Testis (tissue), 2 donors: ENCODE measurements at regions not wholly inside any gene's neighbourhood (a gene's known extent, or its start where the extent isn't known, plus 50 kb on each side); places are given as distances from the start of the nearest gene placed in this dataset.

Experiments
- POLR2A ChIP-seq: fragments of 450-650 bp; IDR thresholded peaks from one replicate; pipeline ENCODE4 v1.6.1; 2017; ENCODE audit warnings: antibody characterized with exemption, mild to moderate bottlenecking, moderate library complexity
- TF ChIP-seq, protein P1 (sequence below), 3 experiments: fragments of 450-650 bp in 2 of 3; fragments of 200-600 bp in 1 of 3; sonication (generic) in 1 of 3; IDR thresholded peaks; one replicate each; pipeline ENCODE4 v1.5.1; 2016 to 2019; ENCODE audit warnings: antibody characterized with exemption in 3 of 3, mild to moderate bottlenecking in 2 of 3, moderate library complexity in 1 of 3

DNA sequence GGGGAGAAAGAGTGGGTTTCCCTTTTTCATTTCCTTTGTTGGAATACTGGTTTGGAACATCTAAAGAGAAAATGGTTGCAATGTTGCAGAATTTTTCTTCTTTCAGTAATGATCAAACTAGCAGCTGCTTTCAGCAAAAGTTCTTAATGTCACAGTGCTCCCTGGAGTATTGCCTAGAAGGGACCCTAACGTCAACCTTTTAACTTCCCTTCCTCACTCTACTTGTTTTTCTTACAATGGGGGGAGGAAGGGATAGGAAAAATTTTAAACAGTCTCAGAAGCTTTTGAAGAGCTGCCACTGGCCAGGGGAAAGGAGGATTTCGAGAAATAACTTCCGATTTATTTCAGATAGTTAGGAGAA lies 521.8 kb downstream of the MED13L start:
- TF ChIP-seq, protein P1, sequence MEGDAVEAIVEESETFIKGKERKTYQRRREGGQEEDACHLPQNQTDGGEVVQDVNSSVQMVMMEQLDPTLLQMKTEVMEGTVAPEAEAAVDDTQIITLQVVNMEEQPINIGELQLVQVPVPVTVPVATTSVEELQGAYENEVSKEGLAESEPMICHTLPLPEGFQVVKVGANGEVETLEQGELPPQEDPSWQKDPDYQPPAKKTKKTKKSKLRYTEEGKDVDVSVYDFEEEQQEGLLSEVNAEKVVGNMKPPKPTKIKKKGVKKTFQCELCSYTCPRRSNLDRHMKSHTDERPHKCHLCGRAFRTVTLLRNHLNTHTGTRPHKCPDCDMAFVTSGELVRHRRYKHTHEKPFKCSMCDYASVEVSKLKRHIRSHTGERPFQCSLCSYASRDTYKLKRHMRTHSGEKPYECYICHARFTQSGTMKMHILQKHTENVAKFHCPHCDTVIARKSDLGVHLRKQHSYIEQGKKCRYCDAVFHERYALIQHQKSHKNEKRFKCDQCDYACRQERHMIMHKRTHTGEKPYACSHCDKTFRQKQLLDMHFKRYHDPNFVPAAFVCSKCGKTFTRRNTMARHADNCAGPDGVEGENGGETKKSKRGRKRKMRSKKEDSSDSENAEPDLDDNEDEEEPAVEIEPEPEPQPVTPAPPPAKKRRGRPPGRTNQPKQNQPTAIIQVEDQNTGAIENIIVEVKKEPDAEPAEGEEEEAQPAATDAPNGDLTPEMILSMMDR (IDR thresholded peaks at IDR 0.05), result no peak
- no peak for TF ChIP-seq POLR2A
